ENCODE measurements at regions not wholly inside any gene's neighbourhood (a gene's known extent, or its start where the extent isn't known, plus 50 kb on each side); places are given as distances from the start of the nearest gene placed in this dataset.

GRCh38 chr20:48463096-48463720 is 364.6 kb downstream of the PREX1 start:
- Histone ChIP-seq H3K36me3 (no peaks in the 10 kb centered on the region), H3K27ac (replicated peaks in 1 of 4) (peak overlapping the region in 1 of 4 donors; percentile 19), H3K4me1 (peaks cover 0 to 15% (median 11%) of the 10 kb centered on the region in 4 donors), H3K27me3 (peaks cover 0 to 11% (median 0%) of the 10 kb centered on the region in 4 donors), H3K9me3 (no peaks in the 10 kb centered on the region), H3K4me3 (no peak overlapping the region)
- no peak for DNase-seq (ENCODE audit: extremely low spot score)
- WGBS: 80% methylated on average over 10 of the region's 11 CpGs
- TF ChIP-seq POLR2AphosphoS5 (IDR thresholded peaks at IDR 0.05) (no peak), POLR2A (IDR thresholded peaks at IDR 0.05; ENCODE audit: low read depth) (no peak), EP300 (IDR thresholded peaks at IDR 0.05) (no peak), CTCF (IDR thresholded peaks at IDR 0.05) (no peak)
- intact Hi-C loops (cut with DNase I): no loop called here

- H3K4me1 ChIP-seq: peaks cover 0 to 15% (median 11%) of the 10 kb centered on the region in 4 donors
- TF ChIP-seq CTCF (IDR thresholded peaks at IDR 0.05) (no peak), POLR2AphosphoS5 (IDR thresholded peaks at IDR 0.05) (no peak), EP300 (IDR thresholded peaks at IDR 0.05) (no peak), POLR2A (IDR thresholded peaks at IDR 0.05; ENCODE audit: low read depth) (no peak)
- H3K36me3 ChIP-seq: no peaks in the 10 kb centered on the region
- DNase-seq (ENCODE audit: extremely low spot score): no peak
- WGBS: 84% methylated on average over 3 of the region's 3 CpGs
- H3K27me3 ChIP-seq: peaks cover 0 to 11% (median 0%) of the 10 kb centered on the region in 4 donors
- no peak overlapping the region for H3K27ac ChIP-seq (replicated peaks in 1 of 4)
- no peak overlapping the region for H3K4me3 ChIP-seq
- intact Hi-C loops (cut with DNase I): no loop called here
- H3K9me3 ChIP-seq: no peaks in the 10 kb centered on the region
Measured at GRCh38 chr20:48461735-48462119, 366.1 kb downstream of the PREX1 start.

GRCh38 chr20:48461091-48461734 is 366.6 kb downstream of the PREX1 start:
- Histone ChIP-seq H3K9me3 (no peaks in the 10 kb centered on the region), H3K36me3 (no peaks in the 10 kb centered on the region), H3K27ac (replicated peaks in 1 of 4) (no peak overlapping the region), H3K27me3 (peaks cover 0 to 11% (median 0%) of the 10 kb centered on the region in 4 donors), H3K4me3 (no peak overlapping the region), H3K4me1 (peaks cover 0 to 15% (median 11%) of the 10 kb centered on the region in 4 donors)
- intact Hi-C loops (cut with DNase I): no loop called here
- TF ChIP-seq CTCF (IDR thresholded peaks at IDR 0.05) (no peak), POLR2A (IDR thresholded peaks at IDR 0.05; ENCODE audit: low read depth) (no peak), POLR2AphosphoS5 (IDR thresholded peaks at IDR 0.05) (no peak), EP300 (IDR thresholded peaks at IDR 0.05) (no peak)
- no peak for DNase-seq (ENCODE audit: extremely low spot score)
- 73% methylated on average over 12 of the region's 12 CpGs for WGBS

- peaks cover 0 to 15% (median 11%) of the 10 kb centered on the region in 4 donors for H3K4me1 ChIP-seq
- no peak overlapping the region for H3K4me3 ChIP-seq
- H3K27me3 ChIP-seq: peaks cover 0 to 11% (median 0%) of the 10 kb centered on the region in 4 donors
- no peak for TF ChIP-seq EP300 (IDR thresholded peaks at IDR 0.05)
- TF ChIP-seq POLR2AphosphoS5 (IDR thresholded peaks at IDR 0.05): no peak
- WGBS: 85% methylated on average over 4 of the region's 4 CpGs
- no peaks in the 10 kb centered on the region for H3K36me3 ChIP-seq
- DNase-seq (ENCODE audit: extremely low spot score): no peak
- intact Hi-C loops (cut with DNase I): no loop called here
- H3K9me3 ChIP-seq: no peaks in the 10 kb centered on the region
- H3K27ac ChIP-seq (replicated peaks in 1 of 4): no peak overlapping the region
Measured at GRCh38 chr20:48460681-48461080, 367.1 kb downstream of the PREX1 start.

- TF ChIP-seq POLR2AphosphoS5 (IDR thresholded peaks at IDR 0.05) (no peak), EP300 (IDR thresholded peaks at IDR 0.05) (no peak), CTCF (IDR thresholded peaks at IDR 0.05) (no peak), POLR2A (IDR thresholded peaks at IDR 0.05; ENCODE audit: low read depth) (no peak)
- 82% methylated on average over 15 of the region's 25 CpGs for WGBS
- Histone ChIP-seq H3K27me3 (peaks cover 0 to 11% (median 0%) of the 10 kb centered on the region in 4 donors), H3K4me3 (no peak overlapping the region), H3K4me1 (peaks cover 0 to 15% (median 11%) of the 10 kb centered on the region in 4 donors), H3K27ac (replicated peaks in 1 of 4) (no peak overlapping the region), H3K36me3 (no peaks in the 10 kb centered on the region), H3K9me3 (no peaks in the 10 kb centered on the region)
- no peak for DNase-seq (ENCODE audit: extremely low spot score)
- intact Hi-C loops (cut with DNase I): no loop called here
Measured at GRCh38 chr20:48459722-48460395, 367.9 kb downstream of the PREX1 start.
